CD14-positive monocyte (primary cell): ENCODE measurements at regions not wholly inside any gene's neighbourhood (a gene's known extent, or its start where the extent isn't known, plus 50 kb on each side); places are given as distances from the start of the nearest gene placed in this dataset.
A peak's percentile ranks its signal among the peaks of the same experiment; 100 is the strongest.

Experiments used
- DNase-seq, 3 donors: peaks; one replicate each; pipeline ENCODE4 v3.0.0-alpha.2; 2011 to 2022
- H2AFZ ChIP-seq: 2 replicates; pipeline ENCODE4 v1.6.0; 2012; ENCODE audit warnings: mild to moderate bottlenecking, low read depth, low read length, inconsistent platforms; ENCODE audit not compliant: insufficient read depth, poor library complexity, severe bottlenecking
- H3K27ac ChIP-seq, 2 donors: 1 replicate in 1 of 2; 2 replicates in 1 of 2; pipeline ENCODE4 v1.5.1; 2012 to 2013; ENCODE audit warnings: low read length in 2 of 2, control low read depth in 1 of 2, inconsistent platforms in 1 of 2, low read depth in 1 of 2, mild to moderate bottlenecking in 1 of 2
- H3K27me3 ChIP-seq, 2 donors: one replicate each; pipeline versions ENCODE4 v1.6.0 to v1.6.1; 2011 to 2013; ENCODE audit warnings: low read length in 2 of 2; ENCODE audit not compliant: control insufficient read depth in 2 of 2, insufficient read depth in 2 of 2
- H3K36me3 ChIP-seq, 2 donors: replicated peaks in 1 of 2; 1 replicate in 1 of 2; 2 replicates in 1 of 2; pipeline versions ENCODE4 v1.5.1 to v1.6.1; 2012 to 2013; ENCODE audit warnings: low read length in 2 of 2, control low read depth in 1 of 2, inconsistent platforms in 1 of 2, mild to moderate bottlenecking in 1 of 2; ENCODE audit not compliant: insufficient read depth in 2 of 2, control insufficient read depth in 1 of 2
- H3K4me1 ChIP-seq, 2 donors: 1 replicate in 1 of 2; 2 replicates in 1 of 2; pipeline versions ENCODE4 v1.5.1 to v1.6.1; 2012 to 2013; ENCODE audit warnings: low read length in 2 of 2, control low read depth in 1 of 2, inconsistent platforms in 1 of 2, mild to moderate bottlenecking in 1 of 2, moderate library complexity in 1 of 2; ENCODE audit not compliant: insufficient read depth in 2 of 2, control insufficient read depth in 1 of 2
- H3K4me2 ChIP-seq: replicated peaks from 2 replicates; pipeline ENCODE3; 2012; ENCODE audit warnings: low read length, moderate library complexity, mild to moderate bottlenecking; ENCODE audit not compliant: poor library complexity, severe bottlenecking; ENCODE audit errors: extremely low read depth
- H3K4me3 ChIP-seq, 3 experiments: fragments of 200-600 bp in 1 of 3; sonication (generic) in 1 of 3; replicated peaks in 1 of 3; 1 replicate in 2 of 3; 2 replicates in 1 of 3; pipeline ENCODE4 v1.5.1; 2011 to 2013; ENCODE audit warnings: low read length in 3 of 3, mild to moderate bottlenecking in 3 of 3, control low read depth in 2 of 3, low read depth in 2 of 3, inconsistent platforms in 1 of 3, moderate library complexity in 1 of 3
- H3K79me2 ChIP-seq: 2 replicates; pipeline ENCODE4 v1.6.0; 2012; ENCODE audit warnings: mild to moderate bottlenecking, control low read depth, inconsistent platforms, low read length, moderate library complexity; ENCODE audit not compliant: insufficient read depth
- H3K9ac ChIP-seq: 2 replicates; pipeline ENCODE4 v1.6.0; 2017; ENCODE audit warnings: low read length, mild to moderate bottlenecking; ENCODE audit not compliant: insufficient read depth, poor library complexity, severe bottlenecking
- H3K9me3 ChIP-seq, 2 donors: replicated peaks in 1 of 2; 1 replicate in 1 of 2; 2 replicates in 1 of 2; pipeline versions ENCODE4 v1.5.1 to v1.6.1; 2012 to 2013; ENCODE audit warnings: low read length in 2 of 2, control low read depth in 1 of 2; ENCODE audit not compliant: control insufficient read depth in 1 of 2, insufficient read depth in 1 of 2
- H4K20me1 ChIP-seq: 2 replicates; pipeline ENCODE4 v1.6.0; 2012; ENCODE audit warnings: mild to moderate bottlenecking, low read length, control low read depth, moderate library complexity; ENCODE audit not compliant: insufficient read depth
- H3K27ac Mint-ChIP-seq, 7 donors: one replicate each; pipeline ENCODE4 v1.8.0; 2020; ENCODE audit warnings: mild to moderate bottlenecking in 7 of 7, mixed read lengths in 7 of 7, moderate library complexity in 6 of 7, inconsistent platforms in 2 of 7
- H3K27me3 Mint-ChIP-seq, 3 donors: one replicate each; pipeline ENCODE4 v1.8.0; 2021 to 2022; ENCODE audit warnings: low read depth in 3 of 3, mild to moderate bottlenecking in 3 of 3, mixed read lengths in 3 of 3, moderate library complexity in 3 of 3, inconsistent platforms in 1 of 3
- H3K36me3 Mint-ChIP-seq, 2 donors: one replicate each; pipeline ENCODE4 v1.8.0; 2020; ENCODE audit warnings: mixed read lengths in 2 of 2, inconsistent platforms in 1 of 2, mild to moderate bottlenecking in 1 of 2
- H3K4me1 Mint-ChIP-seq: one replicate; pipeline ENCODE4 v1.8.0; 2020; ENCODE audit warnings: mild to moderate bottlenecking, mixed read lengths
- H3K4me3 Mint-ChIP-seq, 2 donors: one replicate each; pipeline ENCODE4 v1.8.0; 2020; ENCODE audit warnings: mild to moderate bottlenecking in 2 of 2, mixed read lengths in 2 of 2, moderate library complexity in 1 of 2
- H3K9me3 Mint-ChIP-seq, 7 donors: one replicate each; pipeline ENCODE4 v1.8.0; 2020 to 2022; ENCODE audit warnings: mixed read lengths in 7 of 7, mild to moderate bottlenecking in 6 of 7, moderate library complexity in 6 of 7, inconsistent platforms in 2 of 7
- WGBS: methylation state at CpG from one replicate; pipeline ENCODE4 v1.1.5; 2013; ENCODE audit warnings: missing lambda C conversion rate; ENCODE audit not compliant: insufficient coverage; 5-methylcytosine and 5-hydroxymethylcytosine counted together
- intact Hi-C, 2 donors: fragments of 100-400 bp; cut with micrococcal nuclease; formaldehyde crosslinking; loops; one replicate each; pipeline versions ENCODE4 v1.15.0 to v1.15.1; 2023
- TF ChIP-seq, protein P1 (sequence below): fragments of 200-600 bp; IDR thresholded peaks from one replicate; pipeline ENCODE4 v1.8.0; 2022; ENCODE audit warnings: antibody characterized with exemption, mild to moderate bottlenecking

DNA sequence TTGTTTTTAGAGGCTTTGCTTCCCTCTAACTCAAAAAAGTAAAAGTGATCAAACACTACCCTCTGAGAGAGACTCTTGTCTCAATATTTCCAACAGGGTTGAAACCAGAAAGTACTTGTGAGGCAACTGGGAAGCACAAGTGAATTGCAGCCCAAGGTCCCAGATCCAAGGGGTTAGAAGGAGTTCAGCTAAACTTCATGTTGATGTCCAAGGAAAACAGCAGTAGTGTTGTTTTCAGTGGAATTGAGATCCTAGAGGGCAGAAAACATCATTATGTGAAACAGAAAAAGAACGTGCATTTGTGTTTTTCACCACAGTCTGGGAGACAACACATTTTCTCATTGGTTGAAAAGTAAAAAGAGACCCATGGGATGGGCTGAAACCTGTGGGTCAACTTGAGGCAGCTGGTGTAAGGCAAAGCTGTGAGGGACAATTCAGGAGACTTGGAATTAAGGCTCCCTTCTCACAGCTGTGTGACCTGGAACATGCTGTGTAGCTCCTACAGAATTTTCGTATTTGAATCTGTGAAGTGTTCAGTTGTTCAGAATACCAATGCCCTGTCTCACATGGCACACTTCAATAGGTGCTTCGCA is 508.3 kb downstream of the BMP2 start:
- Histone ChIP-seq H3K4me2 (no peak overlapping the region), H4K20me1 (no peaks in the 10 kb centered on the region), H3K79me2 (no peaks in the 10 kb centered on the region), H3K9ac (no peak overlapping the region), H3K27ac (no peak overlapping the region), H3K27me3 (no peaks in the 10 kb centered on the region), H3K4me1 (no peaks in the 10 kb centered on the region), H3K36me3 (no peaks in the 10 kb centered on the region), H3K9me3 (no peaks in the 10 kb centered on the region), H3K4me3 (no peak overlapping the region), H2AFZ (no peak overlapping the region)
- no peak for DNase-seq
- no peaks in the 10 kb centered on the region for H3K4me1 Mint-ChIP-seq
- H3K36me3 Mint-ChIP-seq = no peaks in the 10 kb centered on the region
- peaks cover 0 to 6% (median 2%) of the 10 kb centered on the region in 7 donors for H3K9me3 Mint-ChIP-seq
- peaks cover 0 to 3% (median 0%) of the 10 kb centered on the region in 3 donors for H3K27me3 Mint-ChIP-seq
- TF ChIP-seq, protein P1, sequence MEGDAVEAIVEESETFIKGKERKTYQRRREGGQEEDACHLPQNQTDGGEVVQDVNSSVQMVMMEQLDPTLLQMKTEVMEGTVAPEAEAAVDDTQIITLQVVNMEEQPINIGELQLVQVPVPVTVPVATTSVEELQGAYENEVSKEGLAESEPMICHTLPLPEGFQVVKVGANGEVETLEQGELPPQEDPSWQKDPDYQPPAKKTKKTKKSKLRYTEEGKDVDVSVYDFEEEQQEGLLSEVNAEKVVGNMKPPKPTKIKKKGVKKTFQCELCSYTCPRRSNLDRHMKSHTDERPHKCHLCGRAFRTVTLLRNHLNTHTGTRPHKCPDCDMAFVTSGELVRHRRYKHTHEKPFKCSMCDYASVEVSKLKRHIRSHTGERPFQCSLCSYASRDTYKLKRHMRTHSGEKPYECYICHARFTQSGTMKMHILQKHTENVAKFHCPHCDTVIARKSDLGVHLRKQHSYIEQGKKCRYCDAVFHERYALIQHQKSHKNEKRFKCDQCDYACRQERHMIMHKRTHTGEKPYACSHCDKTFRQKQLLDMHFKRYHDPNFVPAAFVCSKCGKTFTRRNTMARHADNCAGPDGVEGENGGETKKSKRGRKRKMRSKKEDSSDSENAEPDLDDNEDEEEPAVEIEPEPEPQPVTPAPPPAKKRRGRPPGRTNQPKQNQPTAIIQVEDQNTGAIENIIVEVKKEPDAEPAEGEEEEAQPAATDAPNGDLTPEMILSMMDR = no peak
- no peak overlapping the region for H3K27ac Mint-ChIP-seq
- H3K4me3 Mint-ChIP-seq = no peak overlapping the region
- intact Hi-C loops = no loop called here
- WGBS = 83% methylated on average over 1 of the region's 3 CpGs

DNA sequence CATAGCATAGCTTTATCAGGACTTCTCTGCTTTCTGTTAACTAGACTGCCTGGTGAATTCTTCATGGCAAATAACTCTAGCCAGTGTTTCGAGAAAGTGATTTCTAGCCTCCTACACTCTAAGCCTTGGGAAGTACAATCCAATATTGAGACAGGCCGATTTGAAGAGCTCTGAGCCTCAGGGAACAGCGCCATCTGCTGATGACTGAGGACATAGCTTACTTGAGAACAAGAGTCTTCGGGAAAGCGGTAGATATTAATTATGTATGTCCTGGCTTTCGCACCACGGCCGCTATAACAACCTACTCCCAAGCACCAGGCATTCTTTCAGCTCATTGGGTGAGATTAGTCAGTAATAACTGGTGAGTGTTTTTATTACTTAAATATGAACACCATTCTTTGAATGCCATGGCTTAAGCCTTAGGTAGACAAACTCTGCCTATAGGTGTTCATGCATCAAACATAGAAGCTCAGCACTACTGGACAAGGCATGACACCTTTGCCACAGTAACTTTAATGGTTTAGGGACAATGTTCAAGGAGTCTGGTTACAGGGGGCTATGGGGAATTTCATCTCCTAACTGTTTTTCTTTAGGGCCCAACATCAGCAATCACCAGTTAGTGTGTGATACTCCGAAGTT is 518.6 kb downstream of the BMP2 start:
- Mint-ChIP-seq H3K9me3 (no peaks in the 10 kb centered on the region), H3K36me3 (no peaks in the 10 kb centered on the region), H3K4me1 (no peaks in the 10 kb centered on the region), H3K4me3 (no peak overlapping the region), H3K27me3 (peaks cover 0 to 2% (median 1%) of the 10 kb centered on the region in 3 donors), H3K27ac (no peak overlapping the region)
- WGBS = no CpG with 5 or more reads among the region's 9 CpGs
- intact Hi-C loops = loop anchor here in 1 of 2 donors (10.0 kb wide), 1 partner anchor 521 kb away; the partner anchor contains the start of gene BMP2
- Histone ChIP-seq H3K4me2 (no peak overlapping the region), H3K36me3 (no peaks in the 10 kb centered on the region), H4K20me1 (no peaks in the 10 kb centered on the region), H3K4me3 (no peak overlapping the region), H3K9me3 (no peaks in the 10 kb centered on the region), H3K79me2 (no peaks in the 10 kb centered on the region), H3K9ac (no peak overlapping the region), H2AFZ (no peak overlapping the region), H3K27me3 (peaks cover 4% of the 10 kb centered on the region in 2 donors), H3K27ac (no peak overlapping the region), H3K4me1 (no peaks in the 10 kb centered on the region)
- TF ChIP-seq, protein P1 = peak; percentile 79
- peak; percentile 11 to 27 (median 11) for DNase-seq
